ENCODE measurements at regions not wholly inside any gene's neighbourhood (a gene's known extent, or its start where the extent isn't known, plus 50 kb on each side); places are given as distances from the start of the nearest gene placed in this dataset.

GRCh38 chr4:96742332-96743014, 902.6 kb downstream of the PDHA2 start:
- TF ChIP-seq ZFX (IDR thresholded peaks at IDR 0.05; ENCODE audit: borderline replicate concordance) (no peak), CTCF (IDR thresholded peaks at IDR 0.05) (no peak)
- H3K27ac ChIP-seq: no peak overlapping the region

- TF ChIP-seq CTCF (IDR thresholded peaks at IDR 0.05) (no peak), ZFX (IDR thresholded peaks at IDR 0.05; ENCODE audit: borderline replicate concordance) (no peak)
- H3K27ac ChIP-seq: no peak overlapping the region
Measured at GRCh38 chr4:96744676-96745075, 904.8 kb downstream of the PDHA2 start.

GRCh38 chr4:96753216-96753615, 913.3 kb downstream of the PDHA2 start:
- H3K27ac ChIP-seq: no peak overlapping the region
- TF ChIP-seq CTCF (IDR thresholded peaks at IDR 0.05) (no peak), ZFX (IDR thresholded peaks at IDR 0.05; ENCODE audit: borderline replicate concordance) (no peak)

GRCh38 chr4:96755569-96756484, 915.9 kb downstream of the PDHA2 start:
- no peak overlapping the region for H3K27ac ChIP-seq
- TF ChIP-seq ZFX (IDR thresholded peaks at IDR 0.05; ENCODE audit: borderline replicate concordance) (no peak), CTCF (IDR thresholded peaks at IDR 0.05) (no peak)

GRCh38 chr4:96756584-96756983, 916.7 kb downstream of the PDHA2 start:
- no peak overlapping the region for H3K27ac ChIP-seq
- TF ChIP-seq ZFX (IDR thresholded peaks at IDR 0.05; ENCODE audit: borderline replicate concordance) (no peak), CTCF (IDR thresholded peaks at IDR 0.05) (no peak)

- H3K27ac ChIP-seq: no peak overlapping the region
- TF ChIP-seq ZFX (IDR thresholded peaks at IDR 0.05; ENCODE audit: borderline replicate concordance): no peak
Measured at GRCh38 chr4:96763546-96763945, 923.7 kb downstream of the PDHA2 start.

- H3K27ac ChIP-seq: no peak overlapping the region
- TF ChIP-seq ZFX (IDR thresholded peaks at IDR 0.05; ENCODE audit: borderline replicate concordance): no peak
- TF ChIP-seq CTCF (IDR thresholded peaks at IDR 0.05): no peak
Measured at GRCh38 chr4:96766359-96766758, 926.5 kb downstream of the PDHA2 start.

Data from 22Rv1 (cell line).